ENCODE measurements at regions not wholly inside any gene's neighbourhood (a gene's known extent, or its start where the extent isn't known, plus 50 kb on each side); places are given as distances from the start of the nearest gene placed in this dataset.

DNA sequence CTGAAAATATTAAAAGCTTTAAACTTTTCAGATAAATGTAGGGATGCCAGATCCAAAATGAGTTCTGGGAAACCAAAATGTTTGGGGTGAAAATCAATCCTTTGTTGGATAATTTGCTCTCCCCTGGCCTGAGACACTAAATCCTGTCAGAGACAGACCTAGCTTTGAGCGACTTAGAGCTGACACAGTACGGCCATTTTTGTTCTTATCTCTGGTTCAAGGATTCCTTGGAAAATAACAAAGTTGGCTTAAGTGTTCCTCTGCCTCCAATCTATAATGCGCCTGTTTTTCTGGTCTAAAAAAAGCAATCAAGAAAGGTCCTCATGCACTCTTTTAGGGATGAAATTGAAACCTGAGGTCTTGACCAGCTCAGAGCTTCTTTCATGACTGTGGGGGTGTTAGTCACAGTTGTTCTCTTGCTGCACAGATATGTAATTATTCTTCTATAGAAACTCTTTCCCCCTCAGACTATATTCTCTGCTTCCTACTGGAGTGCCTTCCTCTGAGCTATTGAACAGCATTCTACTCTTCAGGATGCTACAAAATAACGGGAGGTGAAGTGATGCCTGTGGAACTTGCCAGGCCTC lies 52.3 kb upstream of the EGLN3 start:
- CTCF ChIA-PET (ENCODE audit: low intra/inter-chr PET ratio) = no interaction called here
- no peak overlapping the region for H3K9ac ChIP-seq (ENCODE audit: insufficient read depth in 1 of 2, low read depth in 2 of 2, low read length in 2 of 2)
- ATAC-seq = peak; percentile 52
- no peaks in the 10 kb centered on the region for H4K20me1 ChIP-seq (replicated peaks; ENCODE audit: control insufficient read depth, insufficient read depth, low read length)
- no peaks in the 10 kb centered on the region for H3K36me3 ChIP-seq (ENCODE audit: control insufficient read depth, insufficient read depth, low read length)
- H2AFZ ChIP-seq (ENCODE audit: low read depth, low read length) = peak overlapping the region; percentile 82
- H3K27ac ChIP-seq (ENCODE audit: extremely low read depth, low read depth, low read length) = no peak overlapping the region
- intact Hi-C loops (cut with micrococcal nuclease) (no loop called here), in situ Hi-C loops (cut with MboI) (loop anchor here (10.0 kb wide), 1 partner anchor 52 kb away; no protein-coding TSS in a partner anchor)
- no peaks in the 10 kb centered on the region for H3K27me3 ChIP-seq (ENCODE audit: control insufficient read depth in 2 of 2, insufficient read depth in 2 of 2, low read length in 2 of 2)
- H3K79me2 ChIP-seq (ENCODE audit: control insufficient read depth, insufficient read depth, low read length) = no peaks in the 10 kb centered on the region
- peak; percentile 68 for FAIRE-seq
- peak overlapping the region; percentile 16; the same call in 1 of the 2 replicates for H3K4me2 ChIP-seq (ENCODE audit: insufficient read depth, low read length)
- DNase-seq (ENCODE audit: extremely low read depth in 1 of 4, low spot score in 3 of 4) = no peak
- WGBS (ENCODE audit: insufficient coverage, low coverage, missing lambda C conversion rate) = 26% methylated on average over 4 of the region's 4 CpGs
- no peaks in the 10 kb centered on the region for H3K9me1 ChIP-seq (ENCODE audit: control insufficient read depth, insufficient read depth, low read length)
- BruUV-seq (replicated peaks) = no TSS peak
- H3K9me3 ChIP-seq (replicated peaks; ENCODE audit: control insufficient read depth, insufficient read depth, low read depth, low read length) = no peaks in the 10 kb centered on the region
- TF ChIP-seq YY1 (IDR thresholded peaks at IDR 0.05; ENCODE audit: borderline replicate concordance in 1 of 3, control insufficient read depth in 1 of 3, extremely low read depth in 1 of 3, insufficient read depth in 3 of 3, insufficient read length in 1 of 3, insufficient replicate concordance in 2 of 3, low read depth in 1 of 3, low read length in 2 of 3) = peak in 1 of 3 experiments; percentile 58
- TF ChIP-seq ZKSCAN8 (CRISPR knock-in tag; IDR thresholded peaks at IDR 0.05) = no peak
- H3K4me1 ChIP-seq (replicated peaks in 1 of 2; ENCODE audit: control insufficient read depth in 2 of 2, insufficient read depth in 2 of 2, low read length in 2 of 2) = peaks cover 4 to 17% of the 10 kb centered on the region in 2 experiments; a peak in 3 of 5 replicates
- POLR2A ChIA-PET = interaction anchor here (0.6 to 1.7 kb wide), 8 partner anchors 9 to 449 kb away, joined by 3 to 6 read pairs (median 4); no protein-coding TSS in a partner anchor
- no peak overlapping the region for H3K4me3 ChIP-seq

All from K562 (cell line).